CD4-positive, CD25-positive, alpha-beta regulatory T cell (primary cell): ENCODE measurements at regions not wholly inside any gene's neighbourhood (a gene's known extent, or its start where the extent isn't known, plus 50 kb on each side); places are given as distances from the start of the nearest gene placed in this dataset.
"Not testable (repeated sequence)": the region's sequence is repeated elsewhere in the genome, so short reads cannot be mapped to it uniquely, and the experiment has no call there.

Source experiments
- ATAC-seq, 2 donors: fragments of 150-1000 bp; cut with Tn5 transposase; one replicate each; pipeline ENCODE4 v1.10.0; 2021; ENCODE audit warnings: low read depth in 2 of 2, moderate number of reproducible peaks in 2 of 2, moderate library complexity in 1 of 2
- DNase-seq, 3 donors: peaks; one replicate each; pipeline versions ENCODE4 v3.0.0 to v3.0.0-alpha.2; 2012 to 2022; ENCODE audit warnings: mixed read lengths in 1 of 3
- H3K27ac ChIP-seq: one replicate; pipeline ENCODE4 v1.7.0; 2013; ENCODE audit warnings: mild to moderate bottlenecking, low read length; ENCODE audit not compliant: insufficient read depth, poor library complexity, severe bottlenecking
- H3K27me3 ChIP-seq: one replicate; pipeline ENCODE4 v1.7.0; 2013; ENCODE audit warnings: low read length; ENCODE audit not compliant: control insufficient read depth, insufficient read depth
- H3K36me3 ChIP-seq: one replicate; pipeline ENCODE4 v1.7.0; 2013; ENCODE audit warnings: mild to moderate bottlenecking, low read length, moderate library complexity; ENCODE audit not compliant: control insufficient read depth, insufficient read depth
- H3K4me1 ChIP-seq: 2 replicates; pipeline ENCODE4 v1.7.0; 2013; ENCODE audit warnings: mild to moderate bottlenecking, low read length; ENCODE audit not compliant: insufficient read depth, control insufficient read depth, poor library complexity, severe bottlenecking
- H3K4me3 ChIP-seq: one replicate; pipeline ENCODE4 v1.7.0; 2013; ENCODE audit warnings: low read depth, mild to moderate bottlenecking, low read length, moderate library complexity
- H3K9me3 ChIP-seq, 2 experiments: 1 replicate in 1 of 2; 2 replicates in 1 of 2; pipeline ENCODE4 v1.7.0; 2013; ENCODE audit warnings: low read length in 2 of 2, mild to moderate bottlenecking in 1 of 2, moderate library complexity in 1 of 2; ENCODE audit not compliant: control insufficient read depth in 2 of 2
- H3K27ac Mint-ChIP-seq, 3 donors: one replicate each; pipeline ENCODE4 v1.8.0; 2020 to 2022; ENCODE audit warnings: mild to moderate bottlenecking in 3 of 3, mixed read lengths in 3 of 3, moderate library complexity in 2 of 3
- H3K27me3 Mint-ChIP-seq: one replicate; pipeline ENCODE4 v1.8.0; 2022; ENCODE audit warnings: mild to moderate bottlenecking, mixed read lengths
- H3K36me3 Mint-ChIP-seq: one replicate; pipeline ENCODE4 v1.8.0; 2020; ENCODE audit warnings: mixed read lengths
- H3K4me1 Mint-ChIP-seq, 4 donors: one replicate each; pipeline ENCODE4 v1.8.0; 2020 to 2022; ENCODE audit warnings: mixed read lengths in 4 of 4, mild to moderate bottlenecking in 1 of 4
- H3K4me3 Mint-ChIP-seq, 4 donors: one replicate each; pipeline ENCODE4 v1.8.0; 2020 to 2022; ENCODE audit warnings: mild to moderate bottlenecking in 4 of 4, mixed read lengths in 4 of 4, moderate library complexity in 3 of 4
- H3K9me3 Mint-ChIP-seq, 7 donors: one replicate each; pipeline ENCODE4 v1.8.0; 2020 to 2022; ENCODE audit warnings: mixed read lengths in 7 of 7, mild to moderate bottlenecking in 3 of 7, moderate library complexity in 2 of 7

- Mint-ChIP-seq H3K27me3 (peaks cover 8% of the 10 kb centered on the region), H3K4me3 (no peak overlapping the region), H3K9me3 (peaks cover 0 to 5% (median 1%) of the 10 kb centered on the region in 7 donors), H3K36me3 (no peaks in the 10 kb centered on the region), H3K27ac (no peak overlapping the region), H3K4me1 (peaks cover 0 to 5% (median 0%) of the 10 kb centered on the region in 4 donors)
- no peaks in the 10 kb centered on the region for H3K4me1 ChIP-seq
- no peaks in the 10 kb centered on the region for H3K36me3 ChIP-seq
- H3K4me3 ChIP-seq = no peak overlapping the region
- no peaks in the 10 kb centered on the region for H3K27me3 ChIP-seq
- H3K27ac ChIP-seq = no peak overlapping the region
- ATAC-seq = no peak
- DNase-seq = no peak
- H3K9me3 ChIP-seq = no peaks in the 10 kb centered on the region
Observed at GRCh38 chr4:17236686-17237085, 275.2 kb downstream of the QDPR start.

DNA sequence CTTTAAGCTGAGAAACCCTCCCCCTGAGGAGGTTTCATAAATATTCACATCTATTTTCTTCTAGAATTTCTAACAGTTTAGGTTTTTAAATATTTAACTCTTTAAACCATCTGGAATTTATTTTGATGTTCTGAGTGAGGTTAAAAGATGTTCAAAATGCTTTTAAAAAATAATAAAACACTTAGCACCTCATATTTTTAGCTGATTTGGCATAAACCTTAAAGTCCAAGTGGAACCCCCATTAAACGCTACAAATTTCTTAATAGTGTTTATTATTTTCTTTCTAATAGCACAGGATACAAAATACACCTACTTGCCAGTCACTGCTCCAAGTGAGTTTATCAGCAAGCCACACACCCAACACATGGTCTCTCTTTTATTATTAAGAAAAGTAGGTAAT lies 277.2 kb downstream of the QDPR start:
- Mint-ChIP-seq H3K4me3 (no peak overlapping the region), H3K27ac (no peak overlapping the region), H3K9me3 (peaks cover 0 to 5% (median 0%) of the 10 kb centered on the region in 7 donors), H3K27me3 (peaks cover 8% of the 10 kb centered on the region), H3K4me1 (peaks cover 0 to 5% (median 0%) of the 10 kb centered on the region in 4 donors), H3K36me3 (no peaks in the 10 kb centered on the region)
- no peaks in the 10 kb centered on the region for H3K4me1 ChIP-seq
- H3K9me3 ChIP-seq = no peaks in the 10 kb centered on the region
- ATAC-seq (no peak), DNase-seq (no peak)
- H3K4me3 ChIP-seq = no peak overlapping the region
- H3K36me3 ChIP-seq = no peaks in the 10 kb centered on the region
- no peak overlapping the region for H3K27ac ChIP-seq
- H3K27me3 ChIP-seq = no peaks in the 10 kb centered on the region

- Mint-ChIP-seq H3K4me1 (peaks cover 0 to 4% (median 0%) of the 10 kb centered on the region in 4 donors), H3K27me3 (peaks cover 8% of the 10 kb centered on the region), H3K27ac (no peak overlapping the region), H3K36me3 (no peaks in the 10 kb centered on the region), H3K9me3 (peaks cover 0 to 6% (median 3%) of the 10 kb centered on the region in 7 donors), H3K4me3 (no peak overlapping the region)
- Histone ChIP-seq H3K4me3 (no peak overlapping the region), H3K27me3 (no peaks in the 10 kb centered on the region), H3K9me3 (no peaks in the 10 kb centered on the region), H3K27ac (no peak overlapping the region), H3K4me1 (no peaks in the 10 kb centered on the region), H3K36me3 (no peaks in the 10 kb centered on the region)
- ATAC-seq (no peak), DNase-seq (no peak)
Observed at GRCh38 chr4:17232566-17233253, 279.2 kb downstream of the QDPR start.

GRCh38 chr4:17231880-17232475 lies 279.9 kb downstream of the QDPR start:
- H3K9me3 Mint-ChIP-seq, DNase-seq, H3K27ac Mint-ChIP-seq, H3K4me1 ChIP-seq, H3K4me3 ChIP-seq, H3K36me3 ChIP-seq, H3K27ac ChIP-seq, H3K27me3 Mint-ChIP-seq, H3K36me3 Mint-ChIP-seq, ATAC-seq, H3K9me3 ChIP-seq, H3K27me3 ChIP-seq, H3K4me3 Mint-ChIP-seq, H3K4me1 Mint-ChIP-seq: not testable (repeated sequence)

GRCh38 chr4:17230727-17231126 lies 281.2 kb downstream of the QDPR start:
- Histone ChIP-seq H3K27ac (no peak overlapping the region), H3K36me3 (no peaks in the 10 kb centered on the region), H3K27me3 (no peaks in the 10 kb centered on the region), H3K4me1 (no peaks in the 10 kb centered on the region), H3K9me3 (no peaks in the 10 kb centered on the region), H3K4me3 (no peak overlapping the region)
- H3K27ac Mint-ChIP-seq = no peak overlapping the region
- no peak for ATAC-seq
- peaks cover 8% of the 10 kb centered on the region for H3K27me3 Mint-ChIP-seq
- H3K9me3 Mint-ChIP-seq = peaks cover 0 to 6% (median 3%) of the 10 kb centered on the region in 7 donors
- H3K4me3 Mint-ChIP-seq = no peak overlapping the region
- no peaks in the 10 kb centered on the region for H3K36me3 Mint-ChIP-seq
- no peak for DNase-seq
- H3K4me1 Mint-ChIP-seq = no peaks in the 10 kb centered on the region

GRCh38 chr4:17220816-17221215 lies 291.1 kb downstream of the QDPR start:
- no peaks in the 10 kb centered on the region for H3K36me3 ChIP-seq
- Mint-ChIP-seq H3K27me3 (no peaks in the 10 kb centered on the region), H3K4me1 (no peaks in the 10 kb centered on the region), H3K36me3 (no peaks in the 10 kb centered on the region), H3K27ac (no peak overlapping the region), H3K4me3 (no peak overlapping the region), H3K9me3 (peaks cover 0 to 2% (median 0%) of the 10 kb centered on the region in 7 donors)
- no peaks in the 10 kb centered on the region for H3K27me3 ChIP-seq
- ATAC-seq (no peak), DNase-seq (no peak)
- no peaks in the 10 kb centered on the region for H3K4me1 ChIP-seq
- H3K4me3 ChIP-seq = no peak overlapping the region
- H3K27ac ChIP-seq = no peak overlapping the region
- no peaks in the 10 kb centered on the region for H3K9me3 ChIP-seq

DNA sequence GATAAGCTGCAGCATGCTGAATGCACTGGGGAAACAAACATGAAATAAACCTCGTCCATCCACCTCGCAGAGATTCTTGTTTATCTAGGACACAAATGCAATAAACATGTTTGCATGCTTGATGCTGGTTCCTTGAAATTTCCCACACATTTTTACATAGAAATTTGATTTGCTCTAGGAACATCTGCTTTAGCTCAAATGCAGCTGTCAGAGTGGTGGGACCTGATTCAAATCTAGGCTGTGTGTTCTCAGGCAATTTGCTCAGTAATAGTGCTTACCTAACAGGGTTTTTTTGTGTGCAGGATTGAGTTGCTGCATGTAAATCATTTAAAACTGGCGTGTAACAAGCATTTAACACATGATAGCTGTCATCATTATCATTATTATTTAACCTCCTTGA lies 293.1 kb downstream of the QDPR start:
- Histone ChIP-seq H3K27ac (no peak overlapping the region), H3K9me3 (no peaks in the 10 kb centered on the region), H3K27me3 (no peaks in the 10 kb centered on the region), H3K4me3 (no peak overlapping the region), H3K4me1 (no peaks in the 10 kb centered on the region), H3K36me3 (no peaks in the 10 kb centered on the region)
- H3K27me3 Mint-ChIP-seq = no peaks in the 10 kb centered on the region
- H3K4me1 Mint-ChIP-seq = no peaks in the 10 kb centered on the region
- DNase-seq = no peak
- H3K36me3 Mint-ChIP-seq = no peaks in the 10 kb centered on the region
- peaks cover 0 to 11% (median 3%) of the 10 kb centered on the region in 7 donors for H3K9me3 Mint-ChIP-seq
- no peak for ATAC-seq
- no peak overlapping the region for H3K27ac Mint-ChIP-seq
- H3K4me3 Mint-ChIP-seq = no peak overlapping the region
